ENCODE measurements at regions not wholly inside any gene's neighbourhood (a gene's known extent, or its start where the extent isn't known, plus 50 kb on each side); places are given as distances from the start of the nearest gene placed in this dataset.

DNA sequence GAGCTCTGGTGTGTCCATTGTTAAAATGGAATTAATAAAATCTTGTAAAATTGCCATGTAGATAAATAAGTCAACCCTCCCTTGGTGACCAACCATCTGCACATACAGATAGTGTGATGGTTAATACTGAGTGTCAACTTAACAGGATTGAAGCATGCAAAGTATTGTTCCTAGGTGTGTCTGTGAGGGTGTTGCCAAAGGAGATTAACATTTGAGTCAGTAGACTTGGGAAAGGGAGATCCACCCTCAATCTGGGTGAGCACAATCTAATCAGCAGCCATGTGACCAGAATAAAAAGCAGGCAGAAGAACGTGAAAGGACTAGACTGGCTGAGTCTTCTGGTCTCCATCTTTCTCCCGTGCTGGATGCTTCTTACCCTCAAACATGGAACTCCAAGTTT, 174.8 kb downstream of the LTN1 start:
- Histone ChIP-seq H3K4me1 (ENCODE audit: insufficient read depth, low read length, poor library complexity, severe bottlenecking) (no peaks in the 10 kb centered on the region), H3K36me3 (ENCODE audit: insufficient read depth, low read length, poor library complexity, severe bottlenecking) (no peaks in the 10 kb centered on the region), H3K9me3 (ENCODE audit: low read depth, low read length, poor library complexity, severe bottlenecking) (no peaks in the 10 kb centered on the region), H3K27ac (ENCODE audit: low read depth, low read length, poor library complexity, severe bottlenecking) (no peak overlapping the region), H3K27me3 (replicated peaks; ENCODE audit: insufficient read depth, low read depth, low read length, poor library complexity) (no peaks in the 10 kb centered on the region), H3K4me3 (ENCODE audit: low read depth, low read length, poor library complexity, severe bottlenecking) (no peak overlapping the region)
- intact Hi-C loops (cut with micrococcal nuclease; ENCODE audit: unreplicated experiment): no loop called here
- no peak for DNase-seq (ENCODE audit: low spot score)
- ChIA-PET POLR2A (ENCODE audit: low non-redundant PET) (no interaction called here), CTCF (no interaction called here)
- TF ChIP-seq EZH2 (IDR thresholded peaks at IDR 0.05; ENCODE audit: borderline replicate concordance, low read depth, low read length, poor library complexity, severe bottlenecking): no peak
- TF ChIP-seq, protein P1, sequence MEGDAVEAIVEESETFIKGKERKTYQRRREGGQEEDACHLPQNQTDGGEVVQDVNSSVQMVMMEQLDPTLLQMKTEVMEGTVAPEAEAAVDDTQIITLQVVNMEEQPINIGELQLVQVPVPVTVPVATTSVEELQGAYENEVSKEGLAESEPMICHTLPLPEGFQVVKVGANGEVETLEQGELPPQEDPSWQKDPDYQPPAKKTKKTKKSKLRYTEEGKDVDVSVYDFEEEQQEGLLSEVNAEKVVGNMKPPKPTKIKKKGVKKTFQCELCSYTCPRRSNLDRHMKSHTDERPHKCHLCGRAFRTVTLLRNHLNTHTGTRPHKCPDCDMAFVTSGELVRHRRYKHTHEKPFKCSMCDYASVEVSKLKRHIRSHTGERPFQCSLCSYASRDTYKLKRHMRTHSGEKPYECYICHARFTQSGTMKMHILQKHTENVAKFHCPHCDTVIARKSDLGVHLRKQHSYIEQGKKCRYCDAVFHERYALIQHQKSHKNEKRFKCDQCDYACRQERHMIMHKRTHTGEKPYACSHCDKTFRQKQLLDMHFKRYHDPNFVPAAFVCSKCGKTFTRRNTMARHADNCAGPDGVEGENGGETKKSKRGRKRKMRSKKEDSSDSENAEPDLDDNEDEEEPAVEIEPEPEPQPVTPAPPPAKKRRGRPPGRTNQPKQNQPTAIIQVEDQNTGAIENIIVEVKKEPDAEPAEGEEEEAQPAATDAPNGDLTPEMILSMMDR (conservative IDR thresholded peaks at IDR 0.05; ENCODE audit: low read depth, low read length): no peak
- no TSS peak for BruUV-seq (replicated peaks)

DNA sequence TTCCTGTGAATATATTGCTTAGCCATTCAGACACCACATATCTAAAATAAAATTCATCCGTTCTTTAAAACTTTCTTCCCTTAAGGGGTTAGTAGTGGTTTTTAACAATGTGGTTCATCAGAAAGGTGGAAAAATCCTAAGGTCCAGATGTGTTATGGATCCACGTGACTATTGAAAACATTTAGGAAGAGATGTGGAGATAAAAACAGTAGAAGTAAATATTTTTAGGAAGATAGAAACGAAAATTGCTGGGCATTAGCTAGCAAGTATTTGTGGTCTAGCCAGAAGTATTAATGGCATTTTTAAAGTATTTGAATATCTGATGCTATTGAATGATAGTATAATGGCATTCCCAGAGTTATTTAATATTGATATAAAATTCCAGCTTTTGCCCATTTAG, 180.8 kb downstream of the LTN1 start:
- ChIA-PET POLR2A (ENCODE audit: low non-redundant PET) (no interaction called here), CTCF (no interaction called here)
- H3K4me3 ChIP-seq (ENCODE audit: low read depth, low read length, poor library complexity, severe bottlenecking): no peak overlapping the region
- no peaks in the 10 kb centered on the region for H3K4me1 ChIP-seq (ENCODE audit: insufficient read depth, low read length, poor library complexity, severe bottlenecking)
- no peaks in the 10 kb centered on the region for H3K9me3 ChIP-seq (ENCODE audit: low read depth, low read length, poor library complexity, severe bottlenecking)
- no peaks in the 10 kb centered on the region for H3K36me3 ChIP-seq (ENCODE audit: insufficient read depth, low read length, poor library complexity, severe bottlenecking)
- H3K27me3 ChIP-seq (replicated peaks; ENCODE audit: insufficient read depth, low read depth, low read length, poor library complexity): no peaks in the 10 kb centered on the region
- H3K27ac ChIP-seq (ENCODE audit: low read depth, low read length, poor library complexity, severe bottlenecking): no peak overlapping the region
- no TSS peak for BruUV-seq (replicated peaks)
- no peak for TF ChIP-seq EZH2 (IDR thresholded peaks at IDR 0.05; ENCODE audit: borderline replicate concordance, low read depth, low read length, poor library complexity, severe bottlenecking)
- TF ChIP-seq, protein P1 (conservative IDR thresholded peaks at IDR 0.05; ENCODE audit: low read depth, low read length): no peak
- intact Hi-C loops (cut with micrococcal nuclease; ENCODE audit: unreplicated experiment): no loop called here
- DNase-seq (ENCODE audit: low spot score): no peak

DNA sequence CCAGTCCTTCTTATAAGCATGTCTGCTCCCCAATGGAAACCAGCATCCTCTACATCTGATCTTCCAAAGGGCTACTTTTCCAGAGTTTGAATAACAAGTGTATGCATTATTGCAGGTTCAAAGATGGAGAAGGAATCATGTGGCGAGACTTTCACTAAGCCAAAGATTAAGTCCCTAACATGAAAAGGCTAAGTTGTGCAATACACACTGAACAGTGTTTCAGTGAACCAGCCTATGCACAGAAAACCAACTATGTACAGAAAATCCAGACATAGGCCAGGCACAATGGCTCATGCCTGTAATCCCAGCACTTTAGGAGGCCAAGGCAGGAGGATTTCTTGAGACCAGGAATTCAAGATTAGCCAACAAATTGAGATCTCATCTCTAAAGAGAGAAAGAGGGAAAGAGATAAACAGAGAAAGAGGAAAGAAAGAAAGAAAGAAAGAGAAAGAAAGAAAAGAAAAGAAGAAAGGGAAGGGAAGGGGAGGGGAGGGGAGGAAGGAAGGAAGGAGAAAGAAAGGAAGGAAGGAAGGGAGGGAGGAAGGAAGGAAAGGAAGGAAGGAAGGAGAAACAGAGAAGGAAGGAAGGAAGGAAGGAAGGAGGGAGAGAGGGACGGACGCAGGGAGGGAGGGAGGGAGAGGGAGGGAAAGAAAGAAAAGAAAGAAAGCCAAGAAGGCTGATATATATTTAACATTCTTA, 181.7 kb downstream of the LTN1 start:
- intact Hi-C loops (cut with micrococcal nuclease; ENCODE audit: unreplicated experiment): no loop called here
- H3K36me3 ChIP-seq (ENCODE audit: insufficient read depth, low read length, poor library complexity, severe bottlenecking): no peaks in the 10 kb centered on the region
- H3K27me3 ChIP-seq (replicated peaks; ENCODE audit: insufficient read depth, low read depth, low read length, poor library complexity): no peaks in the 10 kb centered on the region
- H3K4me1 ChIP-seq (ENCODE audit: insufficient read depth, low read length, poor library complexity, severe bottlenecking): no peaks in the 10 kb centered on the region
- TF ChIP-seq, protein P1 (conservative IDR thresholded peaks at IDR 0.05; ENCODE audit: low read depth, low read length): no peak
- no peak for TF ChIP-seq EZH2 (IDR thresholded peaks at IDR 0.05; ENCODE audit: borderline replicate concordance, low read depth, low read length, poor library complexity, severe bottlenecking)
- ChIA-PET CTCF (no interaction called here), POLR2A (ENCODE audit: low non-redundant PET) (no interaction called here)
- BruUV-seq (replicated peaks): no TSS peak
- H3K27ac ChIP-seq (ENCODE audit: low read depth, low read length, poor library complexity, severe bottlenecking): no peak overlapping the region
- no peak overlapping the region for H3K4me3 ChIP-seq (ENCODE audit: low read depth, low read length, poor library complexity, severe bottlenecking)
- DNase-seq (ENCODE audit: low spot score): no peak
- no peaks in the 10 kb centered on the region for H3K9me3 ChIP-seq (ENCODE audit: low read depth, low read length, poor library complexity, severe bottlenecking)

Measured in A673 (cell line).